ENCODE measurements at regions not wholly inside any gene's neighbourhood (a gene's known extent, or its start where the extent isn't known, plus 50 kb on each side); places are given as distances from the start of the nearest gene placed in this dataset.

GRCh38 chr5:124642151-124642550, 104.3 kb downstream of the ZNF608 start:
- H4K91ac ChIP-seq (replicated peaks; ENCODE audit: insufficient read length, low read length) = no peak overlapping the region
- peaks cover 3 to 40% (median 9%) of the 10 kb centered on the region in 4 experiments; a peak in 5 of 8 replicates for H3K36me3 ChIP-seq (ENCODE audit: control insufficient read depth in 2 of 4, insufficient read depth in 4 of 4, low read length in 3 of 4)
- H3K27ac ChIP-seq (ENCODE audit: low read depth, low read length) = no peak overlapping the region
- 0 out of 2 replicates have a peak overlapping the region, but pooled peaks have one; percentile 24 for H2BK15ac ChIP-seq (ENCODE audit: low read length)
- H4K5ac ChIP-seq (ENCODE audit: insufficient read length, low read depth, low read length) = no peak overlapping the region
- H2BK120ac ChIP-seq (replicated peaks; ENCODE audit: low read depth, low read length) = peak overlapping the region; percentile 12
- H2BK5ac ChIP-seq (ENCODE audit: low read depth, low read length) = no peak overlapping the region; the same call in 1 of the 2 replicates
- H3K4me1 ChIP-seq (replicated peaks in 1 of 4; ENCODE audit: control insufficient read depth in 3 of 4, insufficient read depth in 4 of 4, low read length in 3 of 4) = peaks cover 0 to 35% (median 15%) of the 10 kb centered on the region in 4 experiments; a peak in 6 of 7 replicates
- H3K79me2 ChIP-seq (ENCODE audit: control insufficient read depth in 1 of 2, insufficient read depth in 2 of 2, low read length in 2 of 2) = peaks cover 0 to 8% of the 10 kb centered on the region in 2 experiments; a peak in 3 of 4 replicates
- FAIRE-seq = no peak
- peak in 1 of 2 experiments; percentile 32 for DNase-seq (ENCODE audit: low read depth in 1 of 2, low spot score in 2 of 2)
- 0 out of 2 replicates have a peak overlapping the region, but pooled peaks have one; percentile 1 for H3K18ac ChIP-seq (ENCODE audit: extremely low read depth, low read length)
- no peak overlapping the region for H3K56ac ChIP-seq (replicated peaks; ENCODE audit: insufficient read length, low read depth, low read length)
- CTCF ChIA-PET (ENCODE audit: partially characterized antibody) = interaction anchor here (0.5 to 1.4 kb wide), 3 partner anchors 9 to 19 kb away, joined by 3 to 4 read pairs (median 4); no protein-coding TSS in a partner anchor
- H3K23me2 ChIP-seq (ENCODE audit: low read depth, low read length) = no peaks in the 10 kb centered on the region
- H4K20me1 ChIP-seq (replicated peaks in 1 of 2; ENCODE audit: control insufficient read depth in 1 of 2, insufficient read depth in 2 of 2, low read length in 2 of 2) = no peaks in the 10 kb centered on the region
- 89% methylated on average over 2 of the region's 2 CpGs; no CpG with 5 or more reads in 1 of the 2 experiments for WGBS, 2 experiments (ENCODE audit: extremely low coverage in 1 of 2, insufficient coverage in 1 of 2, insufficient read length in 1 of 2, insufficient replicate concordance in 2 of 2, low coverage in 1 of 2, low lambda C conversion rate in 2 of 2, missing lambda C conversion rate in 1 of 2)
- H2AFZ ChIP-seq (ENCODE audit: low read length) = no peak overlapping the region
- no peak overlapping the region for H3K4ac ChIP-seq (replicated peaks; ENCODE audit: insufficient read length, low read depth, low read length)
- no peaks in the 10 kb centered on the region for H3K27me3 ChIP-seq (replicated peaks in 1 of 4; ENCODE audit: control insufficient read depth in 3 of 4, extremely low read depth in 1 of 4, insufficient read depth in 3 of 4, low read length in 3 of 4)
- no peak overlapping the region for H3K4me3 ChIP-seq (ENCODE audit: extremely low read depth in 1 of 4, insufficient read depth in 2 of 4, low read depth in 3 of 4, low read length in 4 of 4)
- H3K4me2 ChIP-seq (ENCODE audit: insufficient read depth in 1 of 2, low read depth in 2 of 2, low read length in 2 of 2) = no peak overlapping the region
- POLR2A ChIA-PET (ENCODE audit: partially characterized antibody) = interaction anchor here (0.7 to 1.4 kb wide), 2 partner anchors 9 to 107 kb away, joined by 3 read pairs; no protein-coding TSS in a partner anchor
- H3K79me1 ChIP-seq (ENCODE audit: low read depth, low read length) = peaks cover 6% of the 10 kb centered on the region; the same call in 1 of the 2 replicates
- no peak overlapping the region for H3K9ac ChIP-seq (replicated peaks in 1 of 4; ENCODE audit: extremely low read depth in 1 of 4, low read depth in 3 of 4, low read length in 3 of 4)
- no peak overlapping the region for H3K23ac ChIP-seq (ENCODE audit: insufficient read length)
- H2BK12ac ChIP-seq (ENCODE audit: low read depth, low read length) = no peak overlapping the region; the same call in 1 of the 2 replicates
- peak overlapping the region; percentile 61 for H2AK5ac ChIP-seq (ENCODE audit: low read depth, low read length)
- TF ChIP-seq HDAC6 (IDR thresholded peaks at IDR 0.05; ENCODE audit: low read depth, low read length) = no peak
- TF ChIP-seq ATF3 (IDR thresholded peaks at IDR 0.05; ENCODE audit: insufficient read depth, low read depth, low read length) = no peak
- TF ChIP-seq NANOG (IDR thresholded peaks at IDR 0.05; ENCODE audit: insufficient read depth, low read depth, low read length, poor library complexity, severe bottlenecking) = no peak
- TF ChIP-seq CBX8 (IDR thresholded peaks at IDR 0.05; ENCODE audit: borderline replicate concordance, low read depth, low read length) = no peak
- no peak for TF ChIP-seq KDM1A (IDR thresholded peaks at IDR 0.05; ENCODE audit: borderline replicate concordance, low read length)
- no peak for TF ChIP-seq RNF2 (IDR thresholded peaks at IDR 0.05; ENCODE audit: borderline replicate concordance, low read depth, low read length, missing control alignments, poor library complexity, severe bottlenecking)
- no peak for TF ChIP-seq FOSL1 (IDR thresholded peaks at IDR 0.05; ENCODE audit: insufficient read depth, low read depth, low read length)
- no peak overlapping the region for H4K8ac ChIP-seq (ENCODE audit: extremely low read depth, insufficient read depth, low read length)
- no peaks in the 10 kb centered on the region for H3K9me3 ChIP-seq (ENCODE audit: insufficient read depth in 2 of 2, low read depth in 1 of 2, low read length in 1 of 2)
- H2BK20ac ChIP-seq (ENCODE audit: low read length) = no peak overlapping the region
- H3K14ac ChIP-seq (ENCODE audit: insufficient read length) = no peak overlapping the region

Data from H1 (cell line).